PC-9 (cell line): ENCODE measurements at regions not wholly inside any gene's neighbourhood (a gene's known extent, or its start where the extent isn't known, plus 50 kb on each side); places are given as distances from the start of the nearest gene placed in this dataset.

Experiments
- CTCF ChIP-seq: fragments of 200-600 bp; sonication (generic); conservative IDR thresholded peaks from 2 replicates; pipeline ENCODE4 v1.6.1; 2017; ENCODE audit warnings: mixed run types, antibody characterized with exemption, mild to moderate bottlenecking, moderate library complexity
- EZH2 ChIP-seq: fragments of 200-600 bp; sonication (generic); IDR thresholded peaks from 2 replicates; pipeline ENCODE4 v1.8.0; 2017; ENCODE audit warnings: antibody characterized with exemption, low read depth

- no peak for TF ChIP-seq CTCF
- no peak for TF ChIP-seq EZH2
Measured at GRCh38 chr18:40431071-40431985, 1523.7 kb upstream of the PIK3C3 start.
